A673 (cell line): ENCODE measurements at regions not wholly inside any gene's neighbourhood (a gene's known extent, or its start where the extent isn't known, plus 50 kb on each side); places are given as distances from the start of the nearest gene placed in this dataset.

Source experiments
- EZH2 ChIP-seq: fragments of 200-600 bp; sonication (generic); IDR thresholded peaks from 2 replicates; pipeline ENCODE4 v1.6.1; 2017; ENCODE audit warnings: borderline replicate concordance, low read depth, mild to moderate bottlenecking, mixed read lengths, antibody characterized with exemption, low read length; ENCODE audit not compliant: poor library complexity, severe bottlenecking
- TF ChIP-seq, protein P1 (sequence below): fragments of 300-800, 200-600 bp; sonication (generic); conservative IDR thresholded peaks from 2 replicates; pipeline ENCODE4 v1.5.1; 2017; ENCODE audit warnings: low read depth, mild to moderate bottlenecking, antibody characterized with exemption, low read length, moderate library complexity, mixed read lengths

DNA sequence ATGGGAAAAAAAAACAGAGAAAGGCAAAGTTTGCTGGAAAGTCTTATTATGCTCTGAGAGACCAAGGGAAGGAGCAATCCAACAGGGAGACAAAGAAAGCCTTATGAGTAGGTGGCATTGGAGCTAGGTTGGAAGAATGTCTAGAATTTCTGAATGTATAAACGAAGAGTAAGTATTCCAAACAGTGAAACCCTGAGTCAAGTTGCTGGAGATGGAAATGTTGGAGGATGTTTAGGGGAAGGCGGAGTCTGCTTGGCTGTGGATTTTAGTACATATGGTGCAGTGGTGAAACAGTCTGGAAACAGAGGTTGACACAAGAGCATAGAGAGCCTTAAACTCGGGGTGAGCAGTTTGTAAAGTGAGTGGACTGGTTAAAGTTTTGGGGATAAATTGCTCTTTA lies 314.8 kb upstream of the CADM1 start:
- TF ChIP-seq, protein P1, sequence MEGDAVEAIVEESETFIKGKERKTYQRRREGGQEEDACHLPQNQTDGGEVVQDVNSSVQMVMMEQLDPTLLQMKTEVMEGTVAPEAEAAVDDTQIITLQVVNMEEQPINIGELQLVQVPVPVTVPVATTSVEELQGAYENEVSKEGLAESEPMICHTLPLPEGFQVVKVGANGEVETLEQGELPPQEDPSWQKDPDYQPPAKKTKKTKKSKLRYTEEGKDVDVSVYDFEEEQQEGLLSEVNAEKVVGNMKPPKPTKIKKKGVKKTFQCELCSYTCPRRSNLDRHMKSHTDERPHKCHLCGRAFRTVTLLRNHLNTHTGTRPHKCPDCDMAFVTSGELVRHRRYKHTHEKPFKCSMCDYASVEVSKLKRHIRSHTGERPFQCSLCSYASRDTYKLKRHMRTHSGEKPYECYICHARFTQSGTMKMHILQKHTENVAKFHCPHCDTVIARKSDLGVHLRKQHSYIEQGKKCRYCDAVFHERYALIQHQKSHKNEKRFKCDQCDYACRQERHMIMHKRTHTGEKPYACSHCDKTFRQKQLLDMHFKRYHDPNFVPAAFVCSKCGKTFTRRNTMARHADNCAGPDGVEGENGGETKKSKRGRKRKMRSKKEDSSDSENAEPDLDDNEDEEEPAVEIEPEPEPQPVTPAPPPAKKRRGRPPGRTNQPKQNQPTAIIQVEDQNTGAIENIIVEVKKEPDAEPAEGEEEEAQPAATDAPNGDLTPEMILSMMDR = no peak
- no peak for TF ChIP-seq EZH2
